Ishikawa (cell line): ENCODE measurements at regions not wholly inside any gene's neighbourhood (a gene's known extent, or its start where the extent isn't known, plus 50 kb on each side); places are given as distances from the start of the nearest gene placed in this dataset.

ENCODE experiments used
- CEBPB ChIP-seq: IDR thresholded peaks from 2 replicates; pipeline ENCODE4 v1.6.1; 2012
- CREB1 ChIP-seq: IDR thresholded peaks from 2 replicates; pipeline ENCODE4 v1.6.1; 2012; ENCODE audit warnings: low read depth
- EGR1 ChIP-seq: IDR thresholded peaks from 2 replicates; pipeline ENCODE4 v1.6.1; 2012
- EP300 ChIP-seq: IDR thresholded peaks from 2 replicates; pipeline ENCODE4 v1.6.1; 2012; ENCODE audit warnings: borderline replicate concordance
- FOXM1 ChIP-seq: IDR thresholded peaks from 2 replicates; pipeline ENCODE4 v1.6.1; 2012; ENCODE audit warnings: low read depth, borderline replicate concordance
- MAX ChIP-seq: IDR thresholded peaks from 2 replicates; pipeline ENCODE4 v1.6.1; 2012
- NFIC ChIP-seq: IDR thresholded peaks from 2 replicates; pipeline ENCODE4 v1.6.1; 2012
- RAD21 ChIP-seq: IDR thresholded peaks from 2 replicates; pipeline ENCODE4 v1.6.1; 2012; ENCODE audit warnings: low read depth
- REST ChIP-seq: IDR thresholded peaks from 2 replicates; pipeline ENCODE4 v1.6.1; 2012; ENCODE audit warnings: low read depth, mild to moderate bottlenecking
- TAF1 ChIP-seq: IDR thresholded peaks from 2 replicates; pipeline ENCODE4 v1.6.1; 2012; ENCODE audit warnings: low read depth, mild to moderate bottlenecking
- TCF12 ChIP-seq: IDR thresholded peaks from 2 replicates; pipeline ENCODE4 v1.6.1; 2012; ENCODE audit warnings: low read depth
- TEAD4 ChIP-seq: IDR thresholded peaks from 2 replicates; pipeline ENCODE4 v1.6.1; 2012
- USF1 ChIP-seq: IDR thresholded peaks from 2 replicates; pipeline ENCODE4 v1.6.1; 2012
- YY1 ChIP-seq: IDR thresholded peaks from 2 replicates; pipeline ENCODE4 v1.6.1; 2012; ENCODE audit warnings: low read depth
- ZBTB7A ChIP-seq: IDR thresholded peaks from 2 replicates; pipeline ENCODE4 v1.6.1; 2012; ENCODE audit warnings: low read depth

- no peak for TF ChIP-seq TCF12
- TF ChIP-seq REST = no peak
- no peak for TF ChIP-seq CEBPB
- no peak for TF ChIP-seq MAX
- TF ChIP-seq ZBTB7A = no peak
- TF ChIP-seq CREB1 = no peak
- no peak for TF ChIP-seq TAF1
- TF ChIP-seq YY1 = no peak
- TF ChIP-seq EP300 = no peak
- TF ChIP-seq RAD21 = no peak
- TF ChIP-seq FOXM1 = no peak
- TF ChIP-seq USF1 = no peak
- TF ChIP-seq NFIC = no peak
- no peak for TF ChIP-seq EGR1
Measured at GRCh38 chr16:86998196-86999001, 318.8 kb downstream of the C16orf95 start.

GRCh38 chr16:87000001-87000400 lies 317.2 kb downstream of the C16orf95 start:
- TF ChIP-seq FOXM1 (no peak), MAX (no peak), TCF12 (no peak), RAD21 (no peak), TAF1 (no peak), CREB1 (no peak), USF1 (no peak), REST (no peak), NFIC (no peak), CEBPB (no peak), EP300 (no peak), ZBTB7A (no peak), TEAD4 (no peak)

- TF ChIP-seq CREB1 (no peak), RAD21 (no peak), YY1 (no peak), NFIC (no peak), MAX (no peak), EGR1 (no peak), REST (no peak)
Measured at GRCh38 chr16:87002717-87003413, 314.3 kb downstream of the C16orf95 start.

- TF ChIP-seq TCF12 (no peak), FOXM1 (no peak), USF1 (no peak), CREB1 (no peak)
Measured at GRCh38 chr16:87003414-87003755, 313.8 kb downstream of the C16orf95 start.
